Gastroesophageal sphincter (tissue), 3 donors: ENCODE measurements at regions not wholly inside any gene's neighbourhood (a gene's known extent, or its start where the extent isn't known, plus 50 kb on each side); places are given as distances from the start of the nearest gene placed in this dataset.

Experiments
- EP300 ChIP-seq: sonication (generic); formaldehyde crosslinking; IDR thresholded peaks from one replicate; pipeline ENCODE4 v1.6.1; 2017; ENCODE audit warnings: antibody characterized with exemption, mild to moderate bottlenecking
- POLR2A ChIP-seq, 2 donors: fragments of 450-650 bp; IDR thresholded peaks; one replicate each; pipeline ENCODE4 v1.6.1; 2017; ENCODE audit warnings: antibody characterized with exemption in 2 of 2, mild to moderate bottlenecking in 2 of 2, moderate library complexity in 1 of 2
- POLR2AphosphoS5 ChIP-seq: sonication (generic); formaldehyde crosslinking; IDR thresholded peaks from one replicate; pipeline ENCODE4 v1.6.1; 2017; ENCODE audit warnings: antibody characterized with exemption
- TF ChIP-seq, protein P1 (sequence below), 4 experiments: fragments of 200-600 bp in 2 of 4; fragments of 450-650 bp in 2 of 4; sonication (generic) in 1 of 4; IDR thresholded peaks; one replicate each; pipeline ENCODE4 v1.5.1; 2017 to 2019; ENCODE audit warnings: antibody characterized with exemption in 4 of 4, mild to moderate bottlenecking in 2 of 4, moderate library complexity in 2 of 4

DNA sequence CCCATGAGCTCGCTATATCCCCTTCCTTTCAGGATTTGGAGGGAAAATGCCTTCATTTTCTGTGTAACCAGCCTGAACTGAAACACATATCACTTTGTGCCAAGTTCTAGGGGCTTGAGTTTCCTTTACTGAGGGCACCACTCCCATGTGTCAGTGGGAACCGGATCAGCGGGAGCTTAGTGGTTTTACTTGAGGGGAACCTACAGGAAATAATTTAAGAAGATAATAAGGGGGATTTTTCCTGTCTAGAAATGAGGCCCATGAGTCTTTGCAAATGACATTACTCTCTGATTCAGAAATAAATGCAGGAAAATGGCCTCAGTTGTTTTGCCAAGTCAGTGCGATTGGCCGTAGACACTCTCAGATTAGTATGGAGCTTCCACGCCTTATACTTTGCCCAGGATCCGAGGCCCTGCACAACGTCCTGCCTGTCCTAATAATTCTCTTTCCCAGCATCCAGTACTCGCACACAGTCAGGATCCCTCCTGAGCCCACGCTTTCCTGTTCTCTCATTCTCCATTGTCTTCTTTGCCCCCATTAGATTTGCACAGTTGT is 86.4 kb upstream of the LYZL1 start:
- TF ChIP-seq, protein P1, sequence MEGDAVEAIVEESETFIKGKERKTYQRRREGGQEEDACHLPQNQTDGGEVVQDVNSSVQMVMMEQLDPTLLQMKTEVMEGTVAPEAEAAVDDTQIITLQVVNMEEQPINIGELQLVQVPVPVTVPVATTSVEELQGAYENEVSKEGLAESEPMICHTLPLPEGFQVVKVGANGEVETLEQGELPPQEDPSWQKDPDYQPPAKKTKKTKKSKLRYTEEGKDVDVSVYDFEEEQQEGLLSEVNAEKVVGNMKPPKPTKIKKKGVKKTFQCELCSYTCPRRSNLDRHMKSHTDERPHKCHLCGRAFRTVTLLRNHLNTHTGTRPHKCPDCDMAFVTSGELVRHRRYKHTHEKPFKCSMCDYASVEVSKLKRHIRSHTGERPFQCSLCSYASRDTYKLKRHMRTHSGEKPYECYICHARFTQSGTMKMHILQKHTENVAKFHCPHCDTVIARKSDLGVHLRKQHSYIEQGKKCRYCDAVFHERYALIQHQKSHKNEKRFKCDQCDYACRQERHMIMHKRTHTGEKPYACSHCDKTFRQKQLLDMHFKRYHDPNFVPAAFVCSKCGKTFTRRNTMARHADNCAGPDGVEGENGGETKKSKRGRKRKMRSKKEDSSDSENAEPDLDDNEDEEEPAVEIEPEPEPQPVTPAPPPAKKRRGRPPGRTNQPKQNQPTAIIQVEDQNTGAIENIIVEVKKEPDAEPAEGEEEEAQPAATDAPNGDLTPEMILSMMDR (IDR thresholded peaks at IDR 0.05) = no peak
- TF ChIP-seq POLR2A (IDR thresholded peaks at IDR 0.05) (no peak), EP300 (no peak), POLR2AphosphoS5 (no peak)
